H1 (cell line): ENCODE measurements at regions not wholly inside any gene's neighbourhood (a gene's known extent, or its start where the extent isn't known, plus 50 kb on each side); places are given as distances from the start of the nearest gene placed in this dataset.

ENCODE experiments used
- CTCF ChIA-PET: fragments of 300-600 bp; sonication (Branson Sonifier 250); formaldehyde crosslinking; loops from one replicate; lab custom pipeline; 2021; ENCODE audit not compliant: partially characterized antibody; lab: Charles Lee
- POLR2A ChIA-PET: fragments of 300-600 bp; sonication (Branson Sonifier 250); formaldehyde crosslinking; loops from one replicate; lab custom pipeline; 2021; ENCODE audit warnings: inconsistent platforms; ENCODE audit not compliant: partially characterized antibody; lab: Charles Lee
- DNase-seq, 2 experiments: peaks; one replicate each; pipeline versions ENCODE4 v3.0.0 to v3.0.0-alpha.2; 2010 to 2022; ENCODE audit warnings: low spot score in 2 of 2, low read depth in 1 of 2, mixed read lengths in 1 of 2
- FAIRE-seq: peaks from 2 replicates; lab custom pipeline; 2011; peaks lifted over from hg19 to GRCh38; lab: Jason Lieb, UNC
- H2AFZ ChIP-seq: 2 replicates; pipeline ENCODE4 v1.8.1; 2012; ENCODE audit warnings: low read length, inconsistent platforms
- H2AK5ac ChIP-seq: 2 replicates; pipeline ENCODE4 v1.6.1; 2013; ENCODE audit warnings: low read depth, low read length
- H2BK120ac ChIP-seq: replicated peaks from 2 replicates; pipeline ENCODE3; 2013; ENCODE audit warnings: low read depth, low read length, inconsistent platforms
- H2BK12ac ChIP-seq: 2 replicates; pipeline ENCODE4 v1.6.1; 2013; ENCODE audit warnings: low read depth, low read length
- H2BK15ac ChIP-seq: 2 replicates; pipeline ENCODE4 v1.6.1; 2013; ENCODE audit warnings: low read length
- H2BK20ac ChIP-seq: 2 replicates; pipeline ENCODE4 v1.6.1; 2013; ENCODE audit warnings: low read length
- H2BK5ac ChIP-seq: 2 replicates; pipeline ENCODE4 v1.6.1; 2013; ENCODE audit warnings: low read depth, low read length
- H3K14ac ChIP-seq: 2 replicates; pipeline ENCODE4 v1.6.1; 2013; ENCODE audit warnings: inconsistent platforms; ENCODE audit not compliant: insufficient read length
- H3K18ac ChIP-seq: 2 replicates; pipeline ENCODE4 v1.6.1; 2013; ENCODE audit warnings: low read length; ENCODE audit errors: extremely low read depth
- H3K23ac ChIP-seq: 2 replicates; pipeline ENCODE4 v1.6.1; 2013; ENCODE audit warnings: inconsistent platforms; ENCODE audit not compliant: insufficient read length
- H3K23me2 ChIP-seq: 2 replicates; pipeline ENCODE4 v1.6.1; 2013; ENCODE audit warnings: low read depth, low read length
- H3K27ac ChIP-seq: 2 replicates; pipeline ENCODE4 v1.6.1; 2011; ENCODE audit warnings: low read depth, low read length, inconsistent platforms
- H3K27me3 ChIP-seq, 4 experiments: replicated peaks in 1 of 4; 1 replicate in 1 of 4; 2 replicates in 3 of 4; pipeline versions ENCODE4 v1.6.1 to v1.8.1; 2011 to 2013; ENCODE audit warnings: low read length in 3 of 4, mild to moderate bottlenecking in 3 of 4, inconsistent platforms in 2 of 4, mixed read lengths in 2 of 4, moderate library complexity in 1 of 4; ENCODE audit not compliant: control insufficient read depth in 3 of 4, insufficient read depth in 3 of 4; ENCODE audit errors: extremely low read depth in 1 of 4
- H3K36me3 ChIP-seq, 4 experiments: 2 replicates each; pipeline versions ENCODE4 v1.6.1 to v1.8.1; 2011 to 2013; ENCODE audit warnings: mild to moderate bottlenecking in 4 of 4, low read length in 3 of 4, moderate library complexity in 2 of 4, control low read depth in 1 of 4, inconsistent platforms in 1 of 4; ENCODE audit not compliant: insufficient read depth in 4 of 4, control insufficient read depth in 2 of 4
- H3K4ac ChIP-seq: replicated peaks from 2 replicates; pipeline ENCODE3; 2013; ENCODE audit warnings: low read length, low read depth, mixed read lengths, inconsistent platforms; ENCODE audit not compliant: insufficient read length
- H3K4me1 ChIP-seq, 4 experiments: replicated peaks in 1 of 4; 1 replicate in 1 of 4; 2 replicates in 3 of 4; pipeline versions ENCODE4 v1.6.1 to v1.8.1; 2011 to 2013; ENCODE audit warnings: low read length in 3 of 4, inconsistent platforms in 2 of 4, mixed read lengths in 1 of 4; ENCODE audit not compliant: insufficient read depth in 4 of 4, control insufficient read depth in 3 of 4
- H3K4me2 ChIP-seq, 2 experiments: 2 replicates each; pipeline versions ENCODE4 v1.6.1 to v1.8.1; 2011 to 2013; ENCODE audit warnings: low read depth in 2 of 2, low read length in 2 of 2, control low read depth in 1 of 2, inconsistent platforms in 1 of 2, mild to moderate bottlenecking in 1 of 2; ENCODE audit not compliant: insufficient read depth in 1 of 2
- H3K4me3 ChIP-seq, 4 experiments: fragments of 200-600, 300-600 bp in 1 of 4; sonication (generic), shearing (Covaris generic), sonication (Bioruptor Twin) in 1 of 4; 2 replicates each; pipeline versions ENCODE4 v1.5.1 to v1.8.1; 2011 to 2016; ENCODE audit warnings: low read length in 4 of 4, low read depth in 3 of 4, control low read depth in 2 of 4, inconsistent platforms in 2 of 4, mild to moderate bottlenecking in 2 of 4, mixed read lengths in 1 of 4, moderate library complexity in 1 of 4; ENCODE audit not compliant: insufficient read depth in 2 of 4; ENCODE audit errors: extremely low read depth in 1 of 4
- H3K56ac ChIP-seq: replicated peaks from 2 replicates; pipeline ENCODE3; 2013; ENCODE audit warnings: low read depth, mild to moderate bottlenecking, mixed read lengths, low read length, inconsistent platforms; ENCODE audit not compliant: insufficient read length
- H3K79me1 ChIP-seq: 2 replicates; pipeline ENCODE4 v1.6.1; 2013; ENCODE audit warnings: low read depth, low read length, control low read depth
- H3K79me2 ChIP-seq, 2 experiments: 2 replicates each; pipeline versions ENCODE4 v1.6.1 to v1.8.1; 2012 to 2013; ENCODE audit warnings: low read length in 2 of 2, mild to moderate bottlenecking in 2 of 2, inconsistent platforms in 1 of 2; ENCODE audit not compliant: insufficient read depth in 2 of 2, control insufficient read depth in 1 of 2
- H3K9ac ChIP-seq, 4 experiments: replicated peaks in 1 of 4; 1 replicate in 1 of 4; 2 replicates in 3 of 4; pipeline versions ENCODE4 v1.6.1 to v1.8.1; 2011 to 2013; ENCODE audit warnings: low read depth in 3 of 4, low read length in 3 of 4, control low read depth in 2 of 4, mild to moderate bottlenecking in 2 of 4, moderate library complexity in 2 of 4, inconsistent platforms in 1 of 4; ENCODE audit errors: extremely low read depth in 1 of 4
- H3K9me3 ChIP-seq, 2 experiments: 2 replicates each; pipeline versions ENCODE4 v1.6.1 to v1.8.1; 2012 to 2013; ENCODE audit warnings: mild to moderate bottlenecking in 2 of 2, moderate library complexity in 2 of 2, control low read depth in 1 of 2, inconsistent platforms in 1 of 2, low read depth in 1 of 2, low read length in 1 of 2, mixed read lengths in 1 of 2; ENCODE audit not compliant: insufficient read depth in 2 of 2
- H4K20me1 ChIP-seq, 2 experiments: replicated peaks in 1 of 2; 2 replicates each; pipeline versions ENCODE3 to v1.8.1; 2011 to 2013; ENCODE audit warnings: inconsistent platforms in 2 of 2, low read length in 2 of 2, mild to moderate bottlenecking in 1 of 2; ENCODE audit not compliant: insufficient read depth in 2 of 2, control insufficient read depth in 1 of 2
- H4K5ac ChIP-seq: 2 replicates; pipeline ENCODE4 v1.6.1; 2013; ENCODE audit warnings: low read length, low read depth, mixed read lengths, inconsistent platforms; ENCODE audit not compliant: insufficient read length
- H4K8ac ChIP-seq: 2 replicates; pipeline ENCODE4 v1.8.0; 2013; ENCODE audit warnings: mild to moderate bottlenecking, moderate library complexity, low read length, inconsistent platforms; ENCODE audit not compliant: insufficient read depth; ENCODE audit errors: extremely low read depth
- H4K91ac ChIP-seq: replicated peaks from 2 replicates; pipeline ENCODE3; 2013; ENCODE audit warnings: low read length, mixed read lengths, inconsistent platforms; ENCODE audit not compliant: insufficient read length
- ASH2L ChIP-seq: fragments of 200-600, 300-600 bp; sonication (generic); IDR thresholded peaks from one replicate; pipeline ENCODE4 v1.7.1; 2017; ENCODE audit warnings: low read length
- BCL11A ChIP-seq, 2 experiments: IDR thresholded peaks; one replicate each; pipeline ENCODE4 v1.6.1; 2011; ENCODE audit warnings: low read depth in 2 of 2, low read length in 2 of 2, mild to moderate bottlenecking in 2 of 2
- CHD1 ChIP-seq: IDR thresholded peaks from 2 replicates; pipeline ENCODE4 v1.6.1; 2012; ENCODE audit warnings: low read depth, low read length, improper control_type of control experiment
- CREB1 ChIP-seq: IDR thresholded peaks from 2 replicates; pipeline ENCODE4 v1.6.1; 2012; ENCODE audit warnings: inconsistent platforms
- HDAC2 ChIP-seq, 2 experiments: fragments of 300-600 bp in 1 of 2; sonication (generic) in 1 of 2; IDR thresholded peaks; 2 replicates each; pipeline ENCODE4 v1.6.1; 2011 to 2012; ENCODE audit warnings: low read depth in 2 of 2, low read length in 2 of 2, mild to moderate bottlenecking in 2 of 2, moderate library complexity in 2 of 2, borderline replicate concordance in 1 of 2, inconsistent platforms in 1 of 2
- JUN ChIP-seq: IDR thresholded peaks from 2 replicates; pipeline ENCODE4 v1.6.1; 2011; ENCODE audit warnings: low read depth, mild to moderate bottlenecking, improper control_type of control experiment, low read length
- NANOG ChIP-seq: IDR thresholded peaks from 2 replicates; pipeline ENCODE4 v1.6.1; 2011; ENCODE audit warnings: low read length, low read depth, mild to moderate bottlenecking, inconsistent platforms; ENCODE audit not compliant: insufficient read depth, poor library complexity, severe bottlenecking
- PHF8 ChIP-seq: fragments of 200-600 bp; sonication (generic); conservative IDR thresholded peaks from 2 replicates; pipeline ENCODE4 v1.7.1; 2012; ENCODE audit warnings: low read depth, mild to moderate bottlenecking, inconsistent platforms, low read length, moderate library complexity
- RXRA ChIP-seq: IDR thresholded peaks from 2 replicates; pipeline ENCODE4 v1.6.1; 2011; ENCODE audit warnings: low read depth, mild to moderate bottlenecking, low read length, moderate library complexity; ENCODE audit not compliant: insufficient read depth
- SIN3A ChIP-seq, 2 experiments: IDR thresholded peaks in 1 of 2; conservative IDR thresholded peaks in 1 of 2; 2 replicates each; pipeline ENCODE4 v1.6.1; 2011 to 2012; ENCODE audit warnings: low read length in 2 of 2, improper control_type of control experiment in 1 of 2, low read depth in 1 of 2, mild to moderate bottlenecking in 1 of 2
- TAF7 ChIP-seq: optimal IDR thresholded peaks from 2 replicates; pipeline ENCODE3; 2011; ENCODE audit warnings: low read depth, mild to moderate bottlenecking, inconsistent platforms, low read length, moderate library complexity, borderline replicate concordance
- TBP ChIP-seq: IDR thresholded peaks from 2 replicates; pipeline ENCODE4 v1.6.1; 2011; ENCODE audit warnings: low read depth, low read length, improper control_type of control experiment
- TCF12 ChIP-seq: IDR thresholded peaks from 2 replicates; pipeline ENCODE4 v1.6.1; 2011; ENCODE audit warnings: low read depth, mild to moderate bottlenecking, low read length
- WGBS, 2 experiments: shearing (Covaris generic) in 1 of 2; methylation state at CpG; one replicate each; pipeline versions ENCODE4 v1.1.6 to v1.1.7; 2013 to 2015; ENCODE audit warnings: low lambda C conversion rate in 2 of 2, mixed read lengths in 2 of 2, inconsistent platforms in 1 of 2, low coverage in 1 of 2, missing lambda C conversion rate in 1 of 2; ENCODE audit not compliant: insufficient replicate concordance in 2 of 2, insufficient coverage in 1 of 2, insufficient read length in 1 of 2; ENCODE audit errors: extremely low coverage in 1 of 2, missing lambda C conversion rate in 1 of 2; 5-methylcytosine and 5-hydroxymethylcytosine counted together
- TF ChIP-seq, protein P1 (sequence below): IDR thresholded peaks from 2 replicates; pipeline ENCODE4 v1.6.1; 2012; ENCODE audit warnings: low read length, inconsistent platforms

DNA sequence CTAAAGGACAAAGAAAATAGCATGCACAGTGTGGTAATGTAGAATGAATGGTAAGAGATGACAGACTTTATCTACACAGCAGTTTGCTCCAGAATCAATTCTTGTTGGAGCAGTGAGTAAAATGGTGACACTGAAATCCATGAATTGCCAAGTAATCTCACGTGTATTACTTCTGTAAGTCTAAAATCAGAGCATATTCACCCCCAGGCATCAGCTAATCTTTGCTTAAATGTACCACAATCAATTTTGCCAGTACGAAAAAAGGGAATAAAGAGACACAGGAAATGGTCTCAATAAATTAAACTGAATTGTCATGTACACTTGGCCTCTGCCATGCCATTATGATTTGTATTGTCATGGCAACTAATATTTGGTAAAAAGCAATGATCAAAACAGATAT, 294.2 kb downstream of the PCDH17 start:
- H3K4ac ChIP-seq, result no peak overlapping the region
- no peaks in the 10 kb centered on the region for H3K23me2 ChIP-seq
- DNase-seq, result no peak
- no peak overlapping the region for H4K91ac ChIP-seq
- H4K20me1 ChIP-seq, result no peaks in the 10 kb centered on the region
- H2BK15ac ChIP-seq, result no peak overlapping the region
- H2BK20ac ChIP-seq, result no peak overlapping the region
- POLR2A ChIA-PET, result no interaction called here
- no peaks in the 10 kb centered on the region for H3K36me3 ChIP-seq
- no peak overlapping the region for H3K14ac ChIP-seq
- no peak overlapping the region for H2BK5ac ChIP-seq
- no peak overlapping the region for H4K5ac ChIP-seq
- no peak overlapping the region for H4K8ac ChIP-seq
- H2AFZ ChIP-seq, result no peak overlapping the region
- H3K79me2 ChIP-seq, result no peaks in the 10 kb centered on the region
- WGBS, 2 experiments, result 98% methylated on average over 2 of the region's 2 CpGs; no CpG with 5 or more reads in 1 of the 2 experiments
- H3K27ac ChIP-seq, result no peak overlapping the region
- no peak overlapping the region for H3K23ac ChIP-seq
- no peak overlapping the region for H3K9ac ChIP-seq
- no peak overlapping the region for H2AK5ac ChIP-seq
- no peak overlapping the region for H3K56ac ChIP-seq
- no peaks in the 10 kb centered on the region for H3K79me1 ChIP-seq
- FAIRE-seq, result no peak
- CTCF ChIA-PET, result no interaction called here
- H3K9me3 ChIP-seq, result no peaks in the 10 kb centered on the region
- H3K27me3 ChIP-seq, result no peaks in the 10 kb centered on the region
- H3K18ac ChIP-seq, result no peak overlapping the region
- H2BK120ac ChIP-seq, result no peak overlapping the region
- H3K4me3 ChIP-seq, result no peak overlapping the region
- no peaks in the 10 kb centered on the region for H3K4me1 ChIP-seq
- H2BK12ac ChIP-seq, result no peak overlapping the region
- no peak overlapping the region for H3K4me2 ChIP-seq
- TF ChIP-seq PHF8 (no peak), TAF7 (no peak), HDAC2 (IDR thresholded peaks at IDR 0.05; ENCODE audit: borderline replicate concordance in 1 of 2, low read depth in 2 of 2, low read length in 2 of 2) (no peak), SIN3A (conservative IDR thresholded peaks at IDR 0.05 in 1 of 2, IDR thresholded peaks at IDR 0.05 in 1 of 2; ENCODE audit: low read depth in 1 of 2, low read length in 2 of 2) (no peak), CHD1 (no peak), NANOG (no peak), ASH2L (no peak), JUN (no peak), CREB1 (no peak), RXRA (no peak), TCF12 (no peak), TBP (no peak), BCL11A (IDR thresholded peaks at IDR 0.05; ENCODE audit: low read depth in 2 of 2, low read length in 2 of 2) (no peak)
- TF ChIP-seq, protein P1, sequence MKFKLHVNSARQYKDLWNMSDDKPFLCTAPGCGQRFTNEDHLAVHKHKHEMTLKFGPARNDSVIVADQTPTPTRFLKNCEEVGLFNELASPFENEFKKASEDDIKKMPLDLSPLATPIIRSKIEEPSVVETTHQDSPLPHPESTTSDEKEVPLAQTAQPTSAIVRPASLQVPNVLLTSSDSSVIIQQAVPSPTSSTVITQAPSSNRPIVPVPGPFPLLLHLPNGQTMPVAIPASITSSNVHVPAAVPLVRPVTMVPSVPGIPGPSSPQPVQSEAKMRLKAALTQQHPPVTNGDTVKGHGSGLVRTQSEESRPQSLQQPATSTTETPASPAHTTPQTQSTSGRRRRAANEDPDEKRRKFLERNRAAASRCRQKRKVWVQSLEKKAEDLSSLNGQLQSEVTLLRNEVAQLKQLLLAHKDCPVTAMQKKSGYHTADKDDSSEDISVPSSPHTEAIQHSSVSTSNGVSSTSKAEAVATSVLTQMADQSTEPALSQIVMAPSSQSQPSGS, result no peak
